GM19193 (cell line): ENCODE measurements at regions not wholly inside any gene's neighbourhood (a gene's known extent, or its start where the extent isn't known, plus 50 kb on each side); places are given as distances from the start of the nearest gene placed in this dataset.

ENCODE experiments used
- POLR2A ChIP-seq: IDR thresholded peaks from 4 replicates; pipeline ENCODE4 v1.6.1; 2011; ENCODE audit not compliant: insufficient read depth, insufficient read length; ENCODE audit errors: extremely low read depth

DNA sequence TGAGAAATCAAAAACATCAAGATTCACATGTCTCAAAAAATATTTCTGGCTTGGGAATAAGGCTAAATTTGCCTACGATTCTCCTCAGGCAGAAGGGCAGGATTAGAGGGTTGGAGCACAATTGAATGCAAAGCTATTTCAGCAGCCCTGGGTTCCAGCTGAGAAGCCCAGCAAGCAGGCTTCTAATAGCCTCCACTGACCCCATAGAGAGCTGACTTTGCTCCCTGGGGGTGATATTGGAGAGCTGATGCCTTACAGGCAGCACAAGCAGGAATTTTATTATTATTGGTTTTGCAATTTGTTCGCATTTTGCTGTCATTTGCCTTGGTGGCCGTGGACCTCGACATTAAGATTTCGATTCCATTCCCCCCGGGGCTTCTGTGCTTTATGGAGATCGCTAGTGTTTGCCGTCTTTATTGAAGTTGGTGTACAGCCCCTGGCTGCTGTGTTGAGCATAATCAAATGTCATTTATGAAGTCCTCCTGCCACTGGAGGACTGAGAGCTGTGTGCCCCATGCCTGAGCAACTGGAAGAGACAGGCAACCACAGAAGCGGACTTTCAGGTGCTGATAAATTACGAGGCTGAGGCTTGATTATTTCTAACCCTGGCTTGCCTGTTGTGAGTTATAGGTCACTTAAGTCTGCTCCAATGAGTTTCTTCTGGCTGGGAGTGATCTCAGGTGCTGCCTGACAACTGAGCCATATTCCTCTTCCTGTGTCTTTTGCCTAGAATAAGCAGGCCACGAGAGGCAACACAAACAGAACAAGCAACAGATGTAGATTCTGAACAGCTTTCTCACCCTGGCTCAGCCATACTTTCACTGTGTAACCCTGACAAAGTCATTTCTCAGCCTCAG is 518.4 kb upstream of the CAMK1G start:
- no peak for TF ChIP-seq POLR2A

DNA sequence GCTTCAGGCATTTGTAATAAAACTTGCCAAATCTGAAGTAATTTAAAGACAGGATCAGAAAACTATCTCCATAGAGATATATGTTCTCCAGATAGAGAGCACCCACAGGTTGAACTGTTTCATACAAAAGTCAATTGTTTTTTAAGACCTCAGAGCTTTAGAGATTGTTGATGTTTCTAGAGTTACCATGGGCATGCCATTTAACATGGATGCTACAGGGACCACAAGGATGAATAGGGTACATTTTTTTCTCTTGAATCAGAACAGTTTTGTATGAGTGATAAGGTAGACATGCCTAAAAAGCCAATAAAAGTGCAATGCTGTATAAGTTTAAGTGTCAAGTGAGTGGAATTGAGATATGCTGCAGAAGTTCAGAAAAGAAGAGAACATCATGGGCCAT is 511.0 kb upstream of the CAMK1G start:
- no peak for TF ChIP-seq POLR2A

- no peak for TF ChIP-seq POLR2A
These were observed 509.6 kb upstream of the CAMK1G start for GRCh38 chr1:209073879-209074278.

GRCh38 chr1:209074575-209075250 is 508.8 kb upstream of the CAMK1G start:
- no peak for TF ChIP-seq POLR2A

- TF ChIP-seq POLR2A: no peak
These were observed 506.8 kb upstream of the CAMK1G start for GRCh38 chr1:209076688-209077087.

DNA sequence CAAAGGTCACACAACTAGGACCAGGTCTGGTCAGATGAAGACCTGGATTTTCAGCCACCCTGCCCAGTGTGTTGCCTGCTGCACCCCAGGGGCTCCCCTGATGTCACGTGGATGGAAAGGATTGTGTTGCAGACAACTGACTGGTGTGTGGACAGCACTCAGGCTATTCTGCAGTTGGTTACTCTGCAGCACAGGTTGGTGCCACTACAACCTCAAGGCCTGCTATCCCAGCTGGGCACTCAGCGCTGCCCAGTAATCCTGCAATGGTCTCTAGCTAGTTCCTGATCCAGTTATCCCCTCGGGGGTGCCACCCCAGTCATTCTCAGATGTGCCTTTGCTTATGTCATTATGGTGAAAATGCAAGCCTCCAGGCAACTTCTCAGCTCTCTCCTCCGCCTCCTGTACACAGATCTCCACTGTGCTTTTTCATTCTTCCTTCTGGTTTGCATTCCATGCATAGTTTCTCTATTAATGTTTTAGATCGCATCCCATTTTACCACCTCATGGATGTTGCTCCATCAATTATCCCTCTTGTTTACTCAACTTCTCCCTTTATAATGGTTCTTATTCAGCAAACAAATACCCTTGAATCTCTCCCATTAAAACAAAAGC is 503.2 kb upstream of the CAMK1G start:
- no peak for TF ChIP-seq POLR2A

DNA sequence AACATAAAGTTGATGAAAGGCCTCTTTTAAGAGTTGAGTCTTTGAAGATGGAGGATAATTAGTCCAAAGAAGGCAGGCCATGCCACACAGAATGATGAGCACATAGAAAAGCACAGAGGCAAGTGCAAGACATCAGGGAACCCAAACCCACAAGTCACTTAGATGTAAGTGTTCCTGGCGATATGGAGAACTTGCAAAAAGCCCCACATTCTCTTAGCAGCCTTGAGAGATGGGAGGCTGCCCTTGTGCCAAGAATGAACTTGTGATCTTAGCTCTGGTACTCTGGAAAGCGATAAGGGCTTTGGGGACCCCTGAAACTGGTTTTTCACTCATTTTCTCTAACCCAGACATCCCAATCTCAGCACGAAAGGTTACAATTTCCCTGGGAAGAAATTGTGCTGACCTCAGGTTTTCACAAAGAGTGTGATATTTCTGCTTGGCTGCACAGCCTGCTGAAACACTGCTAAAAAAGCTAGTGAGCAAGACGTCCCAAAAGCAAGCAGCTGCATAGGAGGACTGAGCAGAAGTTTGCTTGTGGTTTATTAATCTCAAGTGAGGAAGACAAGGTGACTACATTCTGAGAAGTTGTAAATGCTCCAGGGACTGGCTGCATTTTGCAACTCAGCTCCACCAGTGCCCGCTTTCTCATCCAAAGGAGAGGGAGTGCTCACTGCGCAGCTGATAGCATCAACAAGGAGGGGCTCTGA is 496.9 kb upstream of the CAMK1G start:
- no peak for TF ChIP-seq POLR2A

GRCh38 chr1:209094384-209094783 is 489.1 kb upstream of the CAMK1G start:
- TF ChIP-seq POLR2A: no peak

GRCh38 chr1:209095627-209096595 is 487.6 kb upstream of the CAMK1G start:
- no peak for TF ChIP-seq POLR2A

- TF ChIP-seq POLR2A: no peak
These were observed 483.1 kb upstream of the CAMK1G start for GRCh38 chr1:209100460-209100859.

DNA sequence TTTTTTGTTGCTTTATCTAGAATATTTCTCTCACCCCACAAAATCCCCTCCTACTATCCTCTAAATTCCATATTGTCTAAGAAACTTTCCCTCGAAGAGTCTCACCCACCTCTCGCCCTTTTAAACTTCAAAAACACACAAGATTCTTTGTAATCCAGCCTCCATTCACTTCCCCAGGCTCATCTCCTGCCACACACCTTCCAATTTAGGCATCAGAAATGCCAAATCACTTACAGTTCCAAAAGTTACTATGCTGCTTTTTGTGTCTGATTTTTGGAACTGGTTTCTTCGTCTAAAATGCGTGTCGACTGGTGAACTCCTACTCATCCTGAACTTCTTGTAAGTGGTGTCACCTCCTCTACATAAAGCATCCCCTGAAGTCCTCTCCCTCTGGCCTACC is 482.4 kb upstream of the CAMK1G start:
- TF ChIP-seq POLR2A: no peak

- TF ChIP-seq POLR2A: no peak
These were observed 481.4 kb upstream of the CAMK1G start for GRCh38 chr1:209102120-209102519.

DNA sequence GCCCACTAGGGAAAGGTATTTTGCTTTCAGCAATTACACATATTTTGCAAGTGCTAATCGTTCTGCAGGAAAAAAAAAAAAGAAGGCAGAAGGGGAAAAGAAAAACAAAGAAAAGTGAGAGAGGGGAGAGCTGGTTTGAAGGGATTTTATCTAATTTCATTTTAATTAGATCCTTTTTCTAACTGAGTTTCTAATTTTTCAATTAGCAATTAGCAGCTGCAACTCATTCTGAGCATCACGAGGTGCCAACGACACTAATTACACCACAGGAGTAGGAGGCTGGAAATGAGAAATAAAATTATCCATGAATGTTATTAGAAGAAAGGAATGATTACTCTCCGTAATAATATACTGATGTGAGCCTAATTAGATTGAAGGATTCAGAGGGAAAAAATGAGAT is 481.0 kb upstream of the CAMK1G start:
- TF ChIP-seq POLR2A: no peak

- no peak for TF ChIP-seq POLR2A
These were observed 480.4 kb upstream of the CAMK1G start for GRCh38 chr1:209103092-209103491.
